ENCODE measurements at regions not wholly inside any gene's neighbourhood (a gene's known extent, or its start where the extent isn't known, plus 50 kb on each side); places are given as distances from the start of the nearest gene placed in this dataset.
"Not testable (repeated sequence)": the region's sequence is repeated elsewhere in the genome, so short reads cannot be mapped to it uniquely, and the experiment has no call there.

DNA sequence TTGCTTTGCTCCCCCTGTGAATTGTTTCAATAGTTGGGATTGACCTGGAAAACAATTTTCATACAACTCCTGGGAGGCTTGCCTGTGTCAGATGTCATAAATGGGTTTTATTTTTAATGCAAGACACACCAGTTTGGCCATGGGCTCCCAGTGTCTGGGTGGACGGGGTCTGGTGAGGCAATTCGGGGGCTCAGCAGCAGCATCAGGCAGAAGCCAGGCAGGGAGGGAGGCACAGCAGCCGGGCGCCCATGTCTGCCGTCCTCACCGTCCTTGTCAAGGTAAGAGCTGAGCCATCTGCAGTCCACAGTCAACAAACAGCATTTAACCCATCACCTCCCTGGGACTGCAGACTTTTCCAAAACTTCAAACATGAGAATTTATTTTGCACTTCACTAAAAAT lies 150.6 kb downstream of the NPIPB11 start:
- DNase-seq; intact Hi-C loops (cut with DNase I): not testable (repeated sequence)

DNA sequence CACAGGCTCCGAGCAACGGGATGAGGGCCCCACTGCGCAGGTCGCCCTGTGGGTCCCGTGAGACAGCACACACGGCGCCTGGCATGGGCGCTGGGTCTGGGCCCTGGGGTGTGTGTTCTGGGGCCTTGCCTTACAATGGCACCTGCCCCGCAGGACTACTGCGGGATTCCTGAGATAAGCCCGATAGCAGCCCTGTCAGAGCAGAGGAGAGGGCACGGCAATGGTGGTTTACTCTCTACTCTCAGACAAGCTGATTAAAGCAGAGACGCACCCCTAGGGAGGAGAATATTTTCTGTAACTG lies 151.1 kb downstream of the NPIPB11 start:
- DNase-seq; intact Hi-C loops (cut with DNase I): not testable (repeated sequence)

DNA sequence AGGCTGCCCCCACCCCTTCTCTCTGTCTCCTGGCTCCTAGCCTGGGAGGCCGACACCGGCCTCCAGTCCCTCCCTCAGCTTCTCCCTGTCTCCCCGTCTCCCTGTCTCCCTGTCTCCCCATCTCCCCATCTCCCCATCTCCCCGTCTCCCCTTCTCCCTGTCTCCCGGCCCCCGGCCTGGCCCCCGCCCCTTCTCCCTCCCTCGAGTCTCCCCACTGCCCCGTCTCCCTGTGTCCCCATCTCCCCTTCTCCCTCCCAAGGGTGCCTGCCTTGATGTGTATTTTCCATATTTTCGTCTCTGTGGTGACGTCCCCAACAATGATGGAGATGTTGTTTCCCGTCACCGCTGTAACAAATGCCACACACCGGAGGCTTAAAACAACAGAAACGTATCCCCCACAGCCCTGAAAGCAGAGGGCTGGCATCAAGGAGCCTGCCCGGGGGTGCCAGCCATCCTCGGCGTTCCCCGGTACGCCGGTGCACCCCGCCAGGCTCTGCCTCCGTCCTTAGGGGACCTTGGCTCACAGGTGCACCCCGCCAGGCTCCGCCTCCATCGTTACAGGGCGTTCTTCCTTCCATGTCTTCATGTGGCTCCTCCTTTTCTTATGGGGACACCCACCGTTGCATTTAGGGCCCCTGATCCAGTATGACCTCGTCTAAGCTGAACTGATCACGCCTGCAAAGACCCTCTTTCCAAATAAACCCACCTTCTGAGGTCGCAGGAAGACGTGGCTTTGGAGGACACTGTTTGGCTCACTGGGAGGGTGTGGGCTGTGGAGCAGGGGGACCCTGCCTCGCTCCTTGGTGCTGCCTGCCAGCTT lies 151.6 kb downstream of the NPIPB11 start:
- intact Hi-C loops (cut with DNase I): no loop called here
- no peak for DNase-seq

DNA sequence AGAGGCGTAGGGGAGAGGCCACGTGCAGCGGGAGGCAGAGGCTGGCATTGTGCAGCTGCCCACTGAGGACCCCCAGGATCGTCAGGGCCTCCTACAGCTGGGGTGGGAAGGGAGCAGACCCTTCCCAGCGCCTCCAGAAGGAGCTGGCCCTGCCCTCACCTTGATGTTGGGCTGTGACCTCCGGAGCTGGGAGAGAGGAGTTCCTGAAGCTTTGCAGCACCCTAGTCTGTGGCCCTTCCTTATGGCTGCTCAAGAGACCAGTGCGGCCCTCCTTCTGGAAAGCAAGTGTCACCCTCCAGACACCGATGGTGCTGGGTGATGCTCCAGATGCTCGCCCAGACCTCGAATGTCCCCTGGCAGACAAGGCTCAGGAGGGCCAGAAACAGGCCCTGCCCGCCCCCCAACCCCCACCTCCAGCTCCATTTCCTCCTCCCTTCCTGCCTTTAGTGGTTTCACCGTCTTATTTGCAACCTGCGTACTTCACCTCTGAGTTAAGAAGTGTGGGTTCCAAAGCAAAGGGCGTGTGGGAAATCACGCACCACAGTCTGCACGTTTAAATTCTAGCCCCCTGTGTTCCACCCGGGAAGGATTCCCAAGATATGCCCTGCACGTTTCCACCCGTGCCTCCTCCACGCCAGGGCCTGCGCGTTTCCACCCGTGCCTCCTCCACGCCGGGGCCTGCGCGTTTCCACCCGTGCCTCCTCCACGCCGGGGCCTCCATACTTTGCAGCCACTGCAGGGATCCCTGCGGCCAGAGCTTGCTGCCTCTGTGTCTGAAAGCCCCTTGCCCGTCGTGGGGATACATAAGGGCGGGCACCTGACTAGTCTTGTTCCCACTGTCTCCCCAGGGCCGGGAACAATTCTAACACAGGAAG lies 152.6 kb downstream of the NPIPB11 start:
- intact Hi-C loops (cut with DNase I): not testable (repeated sequence)
- DNase-seq: peak in 1 of 42 donors; percentile 26

DNA sequence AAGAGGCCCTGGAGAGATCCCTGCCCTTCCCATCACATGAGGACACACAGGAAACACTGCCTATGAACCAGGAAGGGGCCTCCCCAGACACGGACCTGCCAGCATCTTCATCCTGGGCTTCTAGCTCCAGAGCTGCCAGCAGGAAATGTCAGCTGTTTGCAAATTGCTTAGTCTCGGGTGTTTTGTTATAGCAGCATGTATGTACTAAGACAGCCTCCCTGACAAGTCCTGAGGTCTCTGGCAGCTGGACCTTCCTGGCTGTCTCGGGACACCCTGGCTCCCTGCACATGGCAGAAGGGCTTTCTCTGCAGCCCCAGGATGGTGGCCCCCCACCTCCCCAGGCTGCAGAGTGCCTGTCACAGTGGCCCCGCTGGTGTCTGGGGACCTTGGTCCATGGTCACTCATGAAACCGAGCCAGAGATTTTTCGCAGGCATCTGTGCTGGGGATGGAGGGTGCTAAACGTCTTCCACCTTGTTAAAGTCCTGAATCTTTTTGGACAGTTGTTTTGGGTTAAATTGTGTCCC lies 153.4 kb downstream of the NPIPB11 start:
- intact Hi-C loops (cut with DNase I); DNase-seq: not testable (repeated sequence)

DNA sequence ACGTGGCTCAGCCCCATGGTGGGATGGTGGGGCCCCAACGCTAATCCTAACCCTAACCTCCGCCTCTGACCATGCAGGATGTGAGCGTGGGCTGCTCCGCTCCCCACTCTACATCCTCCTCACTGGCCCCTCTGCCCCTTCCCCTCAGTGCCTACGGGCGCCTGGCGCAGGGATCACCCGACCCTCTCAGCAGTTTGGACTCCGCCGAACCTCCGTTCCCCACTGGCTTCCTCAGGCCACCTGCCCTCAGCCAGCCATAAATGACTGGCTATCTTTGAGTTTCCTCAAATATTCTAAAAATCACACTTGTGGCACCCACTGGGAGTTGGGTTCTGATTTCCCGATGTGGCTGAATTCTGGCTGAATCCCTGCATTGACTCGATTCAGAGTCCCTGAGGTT lies 154.2 kb downstream of the NPIPB11 start:
- DNase-seq; intact Hi-C loops (cut with DNase I): not testable (repeated sequence)

DNA sequence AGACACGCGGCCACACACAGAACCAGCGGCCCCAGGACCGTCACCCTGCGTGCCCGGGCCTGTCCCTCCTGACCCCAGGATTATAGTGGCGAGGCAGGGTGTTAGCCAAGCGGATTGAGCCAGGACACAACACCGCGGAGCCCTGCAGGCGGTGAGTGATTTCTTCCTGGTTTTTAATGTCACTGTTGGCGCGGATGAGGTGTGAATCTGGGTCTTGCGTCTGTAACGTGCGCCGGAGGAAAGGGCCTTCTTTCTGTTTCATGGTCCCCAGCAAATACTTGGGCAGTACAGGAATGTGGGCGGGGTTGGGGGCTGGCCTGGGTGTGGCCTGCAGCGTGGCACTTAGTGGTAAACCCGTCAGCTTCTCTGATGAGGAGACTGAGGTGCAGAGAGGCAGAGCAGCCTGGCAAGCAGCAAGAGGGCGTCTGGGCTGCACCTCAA lies 154.9 kb downstream of the NPIPB11 start:
- intact Hi-C loops (cut with DNase I); DNase-seq: not testable (repeated sequence)

DNA sequence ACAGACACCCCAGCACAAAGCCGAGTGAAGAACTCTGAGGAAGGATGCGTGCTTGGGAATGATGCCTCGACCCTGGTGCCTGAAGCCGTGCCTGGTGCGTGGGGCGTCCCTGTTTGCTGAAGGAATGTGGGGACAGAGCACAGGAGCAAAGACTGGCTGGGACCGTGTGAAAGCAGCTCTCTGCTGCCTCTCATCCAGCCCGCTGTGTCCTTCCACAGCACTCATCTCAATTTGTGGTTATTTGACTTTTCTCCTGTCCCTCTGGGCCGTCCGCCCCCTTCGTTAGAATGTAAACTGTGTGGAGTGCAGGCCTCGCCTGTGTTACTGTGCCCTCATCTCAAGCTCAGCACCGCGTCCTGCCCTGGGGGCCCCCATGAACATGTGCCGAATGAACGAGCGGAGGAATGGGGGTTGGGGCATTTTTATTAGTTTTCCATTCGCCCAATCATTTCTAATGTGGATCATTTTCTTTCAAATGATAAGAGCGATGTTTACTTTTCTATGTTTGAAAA lies 155.5 kb downstream of the NPIPB11 start:
- DNase-seq; intact Hi-C loops (cut with DNase I): not testable (repeated sequence)

DNA sequence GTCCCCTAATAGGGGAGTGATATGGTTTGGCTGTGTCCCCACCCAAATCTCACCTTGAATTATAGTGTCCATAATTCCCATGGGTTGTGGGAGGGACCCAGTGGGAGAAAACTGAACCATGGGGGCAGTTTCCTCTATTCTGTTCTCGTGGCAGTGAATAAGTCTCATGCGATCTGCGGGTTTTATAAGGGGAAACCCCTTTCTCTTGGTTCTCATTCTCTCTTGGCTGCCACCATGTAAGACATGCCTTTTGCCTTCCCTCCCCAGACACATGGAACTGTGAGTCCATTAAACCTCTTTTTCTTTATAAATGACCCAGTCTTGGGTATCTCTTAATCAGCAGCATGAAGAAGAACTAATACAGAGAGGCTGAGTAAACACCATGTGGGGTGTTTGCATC lies 156.0 kb downstream of the NPIPB11 start:
- intact Hi-C loops (cut with DNase I): not testable (repeated sequence)

DNA sequence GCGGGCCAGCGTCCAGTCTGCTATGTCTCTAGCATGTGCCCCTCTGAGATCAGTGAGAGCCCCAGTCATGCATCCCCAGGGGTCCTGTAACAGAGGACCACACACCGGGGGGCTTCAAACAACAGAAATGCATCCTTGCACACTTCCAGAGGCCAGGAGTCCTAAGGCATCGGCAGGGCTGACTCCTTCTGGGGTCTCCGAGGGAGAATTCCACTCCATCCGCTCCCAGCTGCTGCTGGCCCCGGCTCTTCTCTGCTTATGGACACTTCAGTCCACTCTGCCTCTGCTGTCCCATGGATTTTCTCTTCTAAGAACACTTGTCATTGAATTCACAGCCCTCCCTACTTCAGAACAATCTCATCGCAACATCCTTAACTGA lies 157.6 kb downstream of the NPIPB11 start:
- DNase-seq: not testable (repeated sequence)

More for the DNA sequence above, 156.0 kb downstream of the NPIPB11 start:
- DNase-seq: not testable (repeated sequence)

DNA sequence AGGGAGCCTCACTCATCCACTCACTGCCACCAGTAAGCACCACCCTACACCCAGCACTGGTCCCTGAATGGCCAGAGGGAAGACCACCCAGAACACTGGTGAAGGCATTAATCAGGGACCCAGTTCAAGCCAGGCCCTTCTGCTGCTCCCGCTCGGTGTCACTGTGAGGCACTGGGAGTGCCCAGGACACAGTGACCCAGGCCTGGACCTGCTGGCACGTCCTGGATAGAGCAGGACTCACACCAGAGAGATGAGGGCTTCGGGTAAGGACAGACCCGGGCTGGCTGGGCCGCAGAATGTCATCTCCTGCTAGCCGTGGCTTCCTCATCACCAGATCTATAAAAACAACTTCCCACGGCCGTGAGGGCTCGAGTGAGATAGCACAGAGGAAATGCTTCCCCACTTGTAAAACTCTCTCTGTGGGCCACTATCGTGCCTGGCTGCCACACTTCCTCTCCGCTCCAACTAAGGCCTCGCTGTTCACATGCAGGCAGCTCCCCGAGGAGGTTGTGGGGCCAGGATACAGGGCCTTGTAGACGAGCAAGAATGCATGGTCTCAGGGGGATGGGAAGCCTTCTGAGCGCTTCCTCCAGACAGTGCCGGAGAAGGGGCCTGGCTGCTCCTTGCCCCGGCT lies 158.1 kb downstream of the NPIPB11 start:
- peak in 3 of 42 donors; percentile 15 to 30 (median 17) for DNase-seq
- intact Hi-C loops (cut with DNase I): not testable (repeated sequence)

More for the DNA sequence above, 157.6 kb downstream of the NPIPB11 start:
- intact Hi-C loops (cut with DNase I): not testable (repeated sequence)

DNA sequence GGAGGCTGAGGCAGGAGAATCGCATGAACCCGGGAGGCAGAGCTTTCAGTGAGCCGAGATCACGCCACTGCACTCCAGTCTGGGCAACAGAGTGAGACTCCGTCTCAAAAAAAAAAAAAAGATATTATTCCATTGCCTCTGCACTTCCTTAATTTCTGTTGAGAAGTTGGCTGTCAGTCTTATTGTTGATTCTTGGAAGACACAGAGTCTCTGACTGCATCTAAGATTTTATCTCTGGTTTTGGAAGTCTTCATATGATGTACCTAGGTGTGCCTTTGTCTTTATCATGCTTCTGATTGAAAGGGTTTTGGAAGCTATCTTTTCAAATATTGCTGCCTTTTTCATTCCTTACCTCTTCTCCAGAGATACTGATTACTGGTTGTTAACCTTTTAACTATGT lies 160.4 kb downstream of the NPIPB11 start:
- DNase-seq; intact Hi-C loops (cut with DNase I): not testable (repeated sequence)

DNA sequence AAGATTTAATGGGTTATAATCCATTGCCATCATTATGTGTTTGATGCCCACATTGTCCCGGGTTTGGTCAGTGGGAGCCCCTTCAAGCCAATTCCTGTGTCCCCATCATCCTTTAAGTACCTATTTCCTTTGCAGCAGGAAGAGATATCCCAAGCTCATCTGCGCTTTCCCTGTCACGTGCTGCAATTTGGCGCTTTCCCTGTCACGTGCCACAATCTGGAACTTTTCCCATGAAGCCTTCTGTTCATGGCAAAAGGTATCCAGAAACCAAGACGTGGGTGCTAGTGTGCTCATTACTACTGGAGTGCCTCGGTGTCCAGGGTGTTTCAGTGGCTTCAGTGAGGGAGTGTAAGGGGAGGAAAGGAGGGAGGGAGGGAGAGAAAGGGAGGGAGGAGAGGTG lies 168.5 kb downstream of the NPIPB11 start:
- no peak for DNase-seq
- intact Hi-C loops (cut with DNase I): no loop called here

DNA sequence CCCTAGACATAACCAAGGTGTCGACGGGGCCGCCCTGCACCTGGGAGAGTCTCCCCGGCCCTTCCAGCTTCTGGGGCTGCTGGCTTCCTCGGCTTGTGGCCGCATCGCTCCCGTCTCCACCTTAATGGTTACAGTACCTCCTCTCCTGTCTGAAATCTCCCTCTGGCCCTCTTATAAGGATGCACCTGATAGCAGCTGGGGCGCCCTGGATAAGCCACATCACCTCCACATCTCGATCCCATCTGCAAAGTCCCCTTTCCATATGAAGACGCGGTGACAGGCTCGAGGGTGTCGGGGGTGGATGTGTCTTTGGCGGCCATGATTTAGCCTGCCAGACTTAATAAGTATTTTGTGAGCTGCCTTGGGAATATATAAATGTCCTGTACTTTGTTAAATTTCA lies 169.0 kb downstream of the NPIPB11 start:
- DNase-seq; intact Hi-C loops (cut with DNase I): not testable (repeated sequence)

DNA sequence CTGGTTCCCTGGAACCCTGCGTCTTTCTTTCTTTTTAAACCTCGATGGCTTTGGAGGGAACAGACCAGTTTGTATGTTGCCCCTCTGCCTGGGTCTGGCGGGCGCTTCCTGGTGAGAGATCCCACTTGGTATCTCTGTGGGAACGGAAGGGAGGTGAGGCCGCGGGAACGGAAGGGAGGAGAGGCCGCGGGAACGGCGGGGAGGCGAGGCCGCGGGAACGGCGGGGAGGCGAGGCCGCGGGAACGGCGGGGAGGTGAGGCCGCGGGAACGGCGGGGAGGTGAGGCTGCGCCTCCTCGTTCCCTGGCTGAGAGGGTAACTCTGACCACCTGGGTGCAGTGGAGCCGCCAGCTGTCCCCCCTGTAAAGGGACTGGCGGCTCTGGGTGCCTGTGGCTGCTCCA lies 169.5 kb downstream of the NPIPB11 start:
- intact Hi-C loops (cut with DNase I); DNase-seq: not testable (repeated sequence)

DNA sequence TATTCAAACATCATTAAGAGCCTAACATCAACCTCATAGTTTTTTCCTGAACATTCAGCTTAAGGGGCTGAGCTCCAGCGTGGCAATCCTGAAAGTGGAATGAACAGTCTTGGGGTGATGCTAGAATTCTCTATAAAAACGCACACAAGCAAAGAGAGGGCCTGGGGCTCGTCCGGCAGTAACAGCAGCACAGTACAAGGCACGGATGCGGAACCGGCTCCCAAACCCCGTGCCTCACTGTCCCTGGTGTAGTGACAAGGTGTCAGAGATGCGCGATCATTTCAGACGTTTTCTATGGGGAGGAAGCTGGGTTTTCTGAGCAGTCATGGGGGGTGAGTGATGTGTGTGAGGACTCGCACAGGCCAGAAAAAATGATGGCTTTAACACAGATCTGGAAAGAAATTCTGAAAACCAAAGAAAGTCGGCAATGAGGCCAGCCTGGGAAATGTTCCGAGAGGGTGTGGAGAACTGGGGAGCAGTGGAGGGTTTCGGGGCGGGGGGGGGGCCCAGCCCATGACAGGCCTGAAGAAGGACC lies 170.6 kb downstream of the NPIPB11 start:
- intact Hi-C loops (cut with DNase I): not testable (repeated sequence)
- DNase-seq: peak in 1 of 42 donors; percentile 16

DNA sequence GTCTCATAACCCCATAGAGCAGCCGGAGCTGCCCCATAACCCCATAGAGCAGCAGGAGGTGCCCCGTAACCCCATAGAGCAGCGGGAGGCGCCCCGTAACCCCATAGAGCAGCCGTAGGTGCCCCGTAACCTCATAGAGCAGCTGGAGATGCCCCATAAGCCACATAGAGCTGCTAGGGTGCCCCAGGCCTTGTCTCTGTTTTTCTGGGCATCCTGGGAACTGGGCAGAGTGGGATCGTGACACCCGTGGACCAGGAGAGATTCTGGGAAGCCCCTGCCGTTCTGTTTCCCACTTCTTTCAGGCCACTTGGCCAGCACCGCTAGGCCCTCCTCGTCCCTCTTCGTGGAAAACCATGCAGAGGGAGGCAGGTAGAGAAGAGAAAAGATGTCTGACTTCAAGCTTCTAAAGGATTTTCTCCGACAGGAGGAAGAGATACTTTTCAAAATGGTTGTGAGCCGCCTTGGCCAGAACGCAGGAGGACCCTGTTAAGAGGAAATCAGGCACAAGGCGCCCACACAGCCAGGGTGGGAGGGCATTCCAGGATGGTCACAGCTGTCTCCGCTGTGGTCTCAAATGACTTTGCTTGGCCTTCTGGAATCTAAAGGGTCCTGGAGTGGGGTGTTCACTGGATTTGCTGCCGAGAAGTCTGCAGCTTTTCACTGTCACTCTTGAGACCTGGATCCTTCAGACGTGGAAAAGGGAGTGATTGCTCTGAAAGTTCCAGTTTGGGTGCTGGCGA lies 171.8 kb downstream of the NPIPB11 start:
- peak in 1 of 42 donors; percentile 27 for DNase-seq
- intact Hi-C loops (cut with DNase I): not testable (repeated sequence)

All from head of caudate nucleus (tissue), 42 donors.